Neural cell (in vitro differentiated cells): ENCODE measurements at regions not wholly inside any gene's neighbourhood (a gene's known extent, or its start where the extent isn't known, plus 50 kb on each side); places are given as distances from the start of the nearest gene placed in this dataset.

Source experiments
- CTCF ChIP-seq: fragments of 450-650 bp; IDR thresholded peaks from 2 replicates; pipeline ENCODE4 v1.5.1; 2014; ENCODE audit warnings: antibody characterized with exemption, mild to moderate bottlenecking, moderate library complexity; ENCODE audit not compliant: poor library complexity, severe bottlenecking
- MXI1 ChIP-seq: fragments of 450-650 bp; conservative IDR thresholded peaks from 2 replicates; pipeline ENCODE4 v1.6.1; 2014; ENCODE audit warnings: antibody characterized with exemption, mild to moderate bottlenecking; ENCODE audit not compliant: poor library complexity, severe bottlenecking
- POLR2AphosphoS5 ChIP-seq: IDR thresholded peaks from 2 replicates; pipeline ENCODE4 v1.6.1; 2012
- SMC3 ChIP-seq: fragments of 450-650 bp; conservative IDR thresholded peaks from 2 replicates; pipeline ENCODE4 v1.6.1; 2014; ENCODE audit warnings: antibody characterized with exemption, mild to moderate bottlenecking, moderate library complexity; ENCODE audit not compliant: poor library complexity

GRCh38 chr1:14535619-14536355 lies 62.7 kb upstream of the KAZN start:
- TF ChIP-seq CTCF (no peak), POLR2AphosphoS5 (no peak), MXI1 (no peak), SMC3 (no peak)
